Stomach (tissue), 4 donors: ENCODE measurements at regions not wholly inside any gene's neighbourhood (a gene's known extent, or its start where the extent isn't known, plus 50 kb on each side); places are given as distances from the start of the nearest gene placed in this dataset.

Source experiments
- EP300 ChIP-seq: sonication (generic); formaldehyde crosslinking; IDR thresholded peaks from one replicate; pipeline ENCODE4 v1.6.1; 2017; ENCODE audit warnings: antibody characterized with exemption
- TF ChIP-seq, protein P1 (sequence below), 7 experiments: fragments of 450-650 bp in 4 of 7; fragments of 200-600 bp in 3 of 7; sonication (generic) in 3 of 7; IDR thresholded peaks; one replicate each; pipeline ENCODE4 v1.5.1; 2016 to 2019; ENCODE audit warnings: antibody characterized with exemption in 7 of 7, control low read depth in 2 of 7, mild to moderate bottlenecking in 1 of 7

DNA sequence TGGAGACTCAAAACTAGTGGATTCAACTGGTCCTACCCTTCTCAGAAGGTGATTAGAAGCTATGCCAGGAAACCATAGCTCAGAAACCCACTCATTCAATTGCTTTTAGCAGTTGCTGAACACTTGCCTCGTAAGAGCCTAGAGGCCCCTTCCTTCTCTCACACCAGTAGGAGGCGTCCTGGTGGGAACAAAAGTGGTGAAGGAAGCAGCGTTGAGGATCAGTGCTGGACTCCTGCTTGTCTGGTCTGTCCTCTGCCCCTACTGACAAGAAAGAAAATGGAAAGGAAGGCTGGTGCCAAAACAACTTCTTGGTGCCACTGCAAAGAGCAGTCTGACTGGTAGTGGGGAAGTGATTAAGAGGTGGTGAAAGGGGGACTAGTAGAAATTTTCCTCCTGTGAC, 269.7 kb downstream of the LMO4 start:
- TF ChIP-seq, protein P1, sequence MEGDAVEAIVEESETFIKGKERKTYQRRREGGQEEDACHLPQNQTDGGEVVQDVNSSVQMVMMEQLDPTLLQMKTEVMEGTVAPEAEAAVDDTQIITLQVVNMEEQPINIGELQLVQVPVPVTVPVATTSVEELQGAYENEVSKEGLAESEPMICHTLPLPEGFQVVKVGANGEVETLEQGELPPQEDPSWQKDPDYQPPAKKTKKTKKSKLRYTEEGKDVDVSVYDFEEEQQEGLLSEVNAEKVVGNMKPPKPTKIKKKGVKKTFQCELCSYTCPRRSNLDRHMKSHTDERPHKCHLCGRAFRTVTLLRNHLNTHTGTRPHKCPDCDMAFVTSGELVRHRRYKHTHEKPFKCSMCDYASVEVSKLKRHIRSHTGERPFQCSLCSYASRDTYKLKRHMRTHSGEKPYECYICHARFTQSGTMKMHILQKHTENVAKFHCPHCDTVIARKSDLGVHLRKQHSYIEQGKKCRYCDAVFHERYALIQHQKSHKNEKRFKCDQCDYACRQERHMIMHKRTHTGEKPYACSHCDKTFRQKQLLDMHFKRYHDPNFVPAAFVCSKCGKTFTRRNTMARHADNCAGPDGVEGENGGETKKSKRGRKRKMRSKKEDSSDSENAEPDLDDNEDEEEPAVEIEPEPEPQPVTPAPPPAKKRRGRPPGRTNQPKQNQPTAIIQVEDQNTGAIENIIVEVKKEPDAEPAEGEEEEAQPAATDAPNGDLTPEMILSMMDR (IDR thresholded peaks at IDR 0.05): no peak
- no peak for TF ChIP-seq EP300
